GM18499 (cell line): ENCODE measurements at regions not wholly inside any gene's neighbourhood (a gene's known extent, or its start where the extent isn't known, plus 50 kb on each side); places are given as distances from the start of the nearest gene placed in this dataset.
"Not testable (repeated sequence)": the region's sequence is repeated elsewhere in the genome, so short reads cannot be mapped to it uniquely, and the experiment has no call there.

Experiments used
- ATAC-seq: cut with Tn5 transposase; IDR thresholded peaks from one replicate; pipeline ENCODE4 v1.9.1; 2021; ENCODE audit warnings: moderate number of reproducible peaks; ENCODE audit not compliant: insufficient read depth, unreplicated experiment

- ATAC-seq, result no peak
Measured at GRCh38 chr6:113363866-113364265, 493.3 kb upstream of the MARCKS start.

GRCh38 chr6:113364766-113365165, 492.4 kb upstream of the MARCKS start:
- ATAC-seq, result no peak

- no peak for ATAC-seq
Measured at GRCh38 chr6:113365191-113365590, 492.0 kb upstream of the MARCKS start.

- no peak for ATAC-seq
Measured at GRCh38 chr6:113366505-113366904, 490.6 kb upstream of the MARCKS start.

- ATAC-seq, result no peak
Measured at GRCh38 chr6:113370508-113371502, 486.3 kb upstream of the MARCKS start.

GRCh38 chr6:113375466-113375865, 481.7 kb upstream of the MARCKS start:
- ATAC-seq, result not testable (repeated sequence)

- no peak for ATAC-seq
Measured at GRCh38 chr6:113375950-113376846, 480.9 kb upstream of the MARCKS start.

GRCh38 chr6:113376847-113377165, 480.3 kb upstream of the MARCKS start:
- ATAC-seq, result no peak

GRCh38 chr6:113377362-113377942, 479.7 kb upstream of the MARCKS start:
- peak; percentile 52 for ATAC-seq

GRCh38 chr6:113380591-113380990, 476.6 kb upstream of the MARCKS start:
- ATAC-seq, result no peak

GRCh38 chr6:113381232-113381631, 475.9 kb upstream of the MARCKS start:
- no peak for ATAC-seq

- ATAC-seq, result peak; percentile 75
Measured at GRCh38 chr6:113381959-113382358, 475.2 kb upstream of the MARCKS start.

GRCh38 chr6:113383701-113384100, 473.4 kb upstream of the MARCKS start:
- ATAC-seq, result no peak

GRCh38 chr6:113385020-113385431, 472.1 kb upstream of the MARCKS start:
- ATAC-seq, result no peak

- no peak for ATAC-seq
Measured at GRCh38 chr6:113388996-113389395, 468.1 kb upstream of the MARCKS start.

GRCh38 chr6:113392551-113393055, 464.5 kb upstream of the MARCKS start:
- ATAC-seq, result no peak

- no peak for ATAC-seq
Measured at GRCh38 chr6:113394216-113394615, 462.9 kb upstream of the MARCKS start.

- no peak for ATAC-seq
Measured at GRCh38 chr6:113394729-113395128, 462.4 kb upstream of the MARCKS start.

- ATAC-seq, result no peak
Measured at GRCh38 chr6:113396730-113397129, 460.4 kb upstream of the MARCKS start.

- no peak for ATAC-seq
Measured at GRCh38 chr6:113397236-113397635, 459.9 kb upstream of the MARCKS start.
